GM18520 (cell line): ENCODE measurements at regions not wholly inside any gene's neighbourhood (a gene's known extent, or its start where the extent isn't known, plus 50 kb on each side); places are given as distances from the start of the nearest gene placed in this dataset.

Source experiments
- ATAC-seq: cut with Tn5 transposase; IDR thresholded peaks from one replicate; pipeline ENCODE4 v1.9.1; 2021; ENCODE audit not compliant: unreplicated experiment

DNA sequence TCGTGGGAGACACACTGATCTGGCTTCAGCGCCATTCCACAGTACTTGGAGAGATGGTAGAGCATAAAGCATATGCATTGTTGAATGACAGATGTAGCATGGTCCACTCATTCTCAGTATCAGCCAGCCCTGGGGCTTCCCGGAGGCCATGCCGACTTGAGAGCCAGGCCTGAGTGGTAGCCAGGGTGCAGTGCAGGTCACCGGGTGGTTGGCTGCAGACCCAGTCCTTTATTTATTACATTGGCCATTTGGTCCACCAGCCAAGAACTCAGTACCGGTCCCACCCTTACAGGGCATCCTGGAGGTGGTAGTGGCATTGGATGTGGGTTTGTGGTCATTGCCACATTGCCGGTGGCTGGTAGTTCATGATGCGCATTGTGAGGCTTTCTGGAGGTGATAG lies 121.6 kb upstream of the RTL1 start:
- no peak for ATAC-seq

- ATAC-seq, result no peak
These were observed 122.2 kb upstream of the RTL1 start for GRCh38 chr14:101025696-101026095.

DNA sequence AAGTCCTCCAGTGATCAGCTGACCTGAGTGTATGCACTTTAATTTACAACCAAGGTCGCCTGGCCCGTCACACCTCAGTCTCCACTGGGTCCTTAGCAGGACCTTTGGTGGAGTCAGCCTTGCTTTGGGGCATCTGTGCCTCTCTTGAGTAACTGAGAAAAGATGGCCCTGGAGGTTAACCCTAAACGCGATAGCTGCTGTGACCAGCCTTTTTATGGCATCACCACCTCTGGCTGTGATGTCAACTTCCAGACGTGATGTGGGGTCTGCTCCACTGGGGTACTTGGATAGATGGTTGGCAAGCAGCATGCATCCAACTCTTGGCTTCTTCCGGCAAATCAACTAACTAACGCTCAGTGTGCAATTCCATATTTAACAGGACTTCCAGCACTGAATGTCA lies 122.8 kb upstream of the RTL1 start:
- no peak for ATAC-seq

DNA sequence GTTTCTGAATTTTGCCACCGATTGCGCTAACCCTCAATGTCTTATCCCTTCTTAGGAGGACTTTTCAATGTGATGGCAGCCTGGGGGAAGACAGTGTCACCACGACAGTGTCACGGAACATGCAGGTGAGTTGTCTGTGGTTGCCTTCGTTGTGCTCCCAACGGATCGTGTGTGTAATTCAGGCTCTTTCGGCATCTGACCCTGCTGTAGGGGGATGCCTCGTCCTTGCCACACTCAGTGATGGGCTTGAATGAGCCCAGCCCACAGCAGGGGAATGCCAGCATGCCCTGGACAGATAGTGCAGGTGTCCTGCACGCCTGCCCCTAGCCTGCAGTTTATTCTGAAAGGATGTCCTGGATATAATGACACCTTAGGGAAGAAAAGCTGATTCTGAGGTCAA lies 123.8 kb upstream of the RTL1 start:
- no peak for ATAC-seq

DNA sequence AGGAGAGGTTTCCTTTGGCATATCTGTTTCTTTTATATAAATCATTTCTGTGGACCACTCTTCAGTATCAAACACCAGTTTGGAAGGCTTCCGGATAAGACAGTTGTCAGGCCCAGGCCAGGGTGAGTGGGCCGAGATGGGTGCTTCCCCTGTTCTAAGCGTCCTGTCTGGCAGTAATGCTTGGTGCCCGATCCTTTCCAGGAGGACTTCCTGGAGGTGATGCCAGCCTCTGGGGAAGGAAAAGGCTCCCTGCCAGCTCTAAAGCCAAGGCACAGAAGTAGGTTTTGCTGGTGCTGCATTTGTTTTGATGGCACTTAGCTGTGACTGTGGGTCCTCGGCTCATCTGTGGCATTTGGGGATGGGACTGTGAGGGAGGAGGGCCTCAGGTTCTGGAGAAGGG lies 124.4 kb upstream of the RTL1 start:
- ATAC-seq, result no peak

DNA sequence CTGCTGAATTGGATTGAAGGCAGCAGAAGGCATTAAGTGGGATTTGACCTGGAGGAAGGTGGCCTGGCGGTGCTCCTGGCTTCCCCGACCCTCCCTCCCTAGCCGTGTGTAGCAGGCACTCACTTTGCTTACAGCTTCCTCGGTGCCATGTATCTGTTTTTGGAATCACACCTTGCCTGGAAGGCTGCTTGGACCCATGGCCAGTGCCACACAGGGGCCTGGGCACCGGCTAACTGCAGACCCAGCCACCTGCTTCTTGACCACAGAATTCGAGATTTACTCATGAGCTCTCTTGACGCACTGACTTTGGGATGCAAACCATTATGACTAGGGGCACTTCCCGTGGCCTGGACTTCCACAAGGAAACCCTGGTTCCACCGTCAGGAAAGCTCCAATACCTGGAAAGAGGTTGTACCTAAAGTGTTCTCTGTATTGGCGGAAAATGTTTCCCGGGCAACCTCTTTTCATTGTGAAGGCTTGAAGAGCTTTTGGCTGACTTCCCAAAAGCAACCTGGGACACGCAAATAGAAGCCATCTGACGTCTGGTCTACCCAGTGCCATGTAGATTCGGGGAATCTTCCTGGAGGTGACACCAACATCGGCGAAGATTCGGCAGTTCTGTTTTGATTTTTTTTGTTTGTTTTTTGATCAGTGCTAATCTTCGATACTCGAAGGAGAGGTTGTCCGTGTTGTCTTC lies 125.6 kb upstream of the RTL1 start:
- ATAC-seq, result no peak

DNA sequence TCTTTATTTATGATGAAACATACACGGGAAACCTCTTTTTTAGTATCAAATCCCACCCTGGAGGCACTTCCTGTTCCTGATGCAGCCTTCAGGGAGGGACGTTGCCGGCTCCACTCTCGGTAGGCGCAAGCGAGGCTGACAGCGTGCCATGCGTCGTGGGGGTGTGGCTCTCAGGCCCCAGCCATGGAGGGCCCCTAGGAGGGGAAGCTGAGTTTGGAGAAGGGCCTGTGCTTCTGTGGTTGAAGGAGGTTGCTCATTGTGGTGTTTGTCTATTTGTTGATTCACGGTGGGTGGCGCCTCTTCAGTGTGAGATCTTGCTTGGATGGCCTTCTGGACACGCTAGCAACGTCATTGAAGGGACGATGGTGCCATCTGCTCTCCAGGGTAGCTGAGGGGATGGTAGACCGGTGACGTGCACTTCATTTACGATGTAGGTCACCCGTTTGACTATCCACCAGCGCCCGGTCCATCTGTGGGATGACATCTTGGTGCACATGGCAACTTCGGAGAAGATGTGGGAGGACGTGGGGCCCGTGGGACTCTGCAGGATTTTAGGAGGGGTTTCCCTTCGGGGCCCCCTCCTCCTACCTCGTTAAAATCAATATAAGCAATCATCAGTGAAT lies 126.3 kb upstream of the RTL1 start:
- ATAC-seq, result no peak

DNA sequence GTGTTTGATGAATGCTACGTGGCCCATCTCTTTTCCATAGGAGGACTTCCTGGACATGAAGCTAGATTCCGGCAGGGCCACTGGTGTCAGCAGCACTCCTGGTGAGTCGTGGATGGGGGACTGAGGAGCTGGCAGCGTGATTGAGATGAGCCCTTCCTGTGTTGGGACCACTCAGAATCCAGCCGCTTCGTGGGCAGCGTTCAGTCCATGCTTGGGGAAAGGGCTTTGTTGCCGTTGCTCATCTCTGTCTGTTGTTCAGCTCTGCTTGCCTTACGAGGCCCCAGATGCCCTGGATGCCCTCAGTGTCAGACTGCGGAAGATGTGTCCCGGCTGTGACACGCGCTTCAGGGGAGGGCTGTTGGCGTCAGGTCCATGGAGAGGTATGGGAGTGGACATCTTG lies 127.1 kb upstream of the RTL1 start:
- ATAC-seq, result no peak

- no peak for ATAC-seq
These were observed 127.7 kb upstream of the RTL1 start for GRCh38 chr14:101031186-101031585.

- ATAC-seq, result no peak
These were observed 128.2 kb upstream of the RTL1 start for GRCh38 chr14:101031721-101032120.

- ATAC-seq, result no peak
These were observed 128.9 kb upstream of the RTL1 start for GRCh38 chr14:101032433-101032832.

DNA sequence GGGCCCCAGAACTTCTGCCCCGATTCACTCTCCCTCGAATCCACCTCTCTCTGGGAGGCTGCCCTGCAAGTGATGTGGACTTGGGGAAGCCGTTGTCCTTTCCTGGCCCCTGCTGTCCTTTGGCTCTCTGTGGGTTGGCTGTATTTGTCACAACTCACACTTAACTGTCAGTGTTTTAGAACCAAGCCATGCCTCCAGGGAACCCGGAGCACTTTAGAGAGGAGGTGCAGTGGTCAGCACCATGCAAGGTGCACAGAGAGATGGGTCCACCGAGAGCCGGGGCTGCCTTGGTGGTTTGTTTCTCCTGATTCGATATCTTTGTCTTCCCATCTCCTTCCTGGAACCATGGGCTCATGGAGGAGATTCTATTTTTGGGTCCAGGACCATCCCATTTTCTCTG lies 129.5 kb upstream of the RTL1 start:
- ATAC-seq, result no peak

DNA sequence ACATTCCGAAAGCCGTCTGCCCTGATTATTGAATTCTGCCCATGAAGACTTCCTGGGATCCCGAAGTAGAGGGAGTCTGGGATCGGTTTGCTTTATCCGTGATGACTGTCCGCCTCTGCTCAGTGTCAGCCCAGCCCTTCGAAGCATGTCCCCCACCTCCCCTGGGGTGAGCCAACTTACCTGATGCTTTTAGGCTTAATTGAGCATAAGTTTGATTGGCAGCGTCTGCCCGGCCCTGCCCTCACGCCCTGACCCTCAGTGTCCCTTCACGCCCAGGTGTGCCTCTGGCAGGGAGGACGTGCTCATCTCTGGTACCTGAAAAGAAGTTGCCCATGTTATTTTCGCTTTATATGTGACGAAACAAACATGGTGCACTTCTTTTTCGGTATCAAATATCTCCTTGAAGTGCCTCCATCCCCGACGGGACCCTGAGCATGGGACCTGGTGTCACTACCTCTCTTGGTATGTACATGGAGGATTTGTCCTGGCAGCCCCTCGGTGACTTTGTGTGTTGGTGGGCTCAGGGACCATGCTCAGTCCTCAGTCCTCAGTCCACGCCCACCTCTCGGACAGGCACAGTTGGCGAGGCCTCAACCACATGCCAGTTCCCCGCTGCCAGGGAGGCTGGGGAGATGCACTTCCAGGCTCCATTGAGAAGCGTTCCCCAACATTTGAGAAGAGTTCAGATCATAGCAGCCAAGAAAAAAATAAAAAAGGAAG lies 130.1 kb upstream of the RTL1 start:
- ATAC-seq, result no peak

DNA sequence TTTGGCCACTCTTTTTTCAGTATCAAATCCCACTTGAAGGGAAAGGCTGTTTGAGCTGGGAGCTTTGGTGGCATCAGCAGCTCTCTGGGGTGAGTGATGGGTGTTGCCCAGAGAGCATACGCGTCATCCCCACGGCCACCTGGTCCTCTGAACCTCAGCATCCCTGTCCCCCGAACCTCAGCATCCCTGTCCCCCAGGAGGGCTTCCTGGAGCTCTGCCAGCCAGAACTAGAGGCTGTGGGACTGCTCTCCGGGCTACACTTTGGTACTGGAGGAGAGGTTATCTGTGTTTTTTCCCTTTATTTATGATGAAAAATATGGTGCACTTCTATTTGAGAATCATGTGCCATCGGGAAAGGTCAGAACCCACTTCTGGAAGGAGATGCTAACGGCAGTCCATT lies 131.5 kb upstream of the RTL1 start:
- no peak for ATAC-seq

- no peak for ATAC-seq
These were observed 132.1 kb upstream of the RTL1 start for GRCh38 chr14:101035466-101036225.

DNA sequence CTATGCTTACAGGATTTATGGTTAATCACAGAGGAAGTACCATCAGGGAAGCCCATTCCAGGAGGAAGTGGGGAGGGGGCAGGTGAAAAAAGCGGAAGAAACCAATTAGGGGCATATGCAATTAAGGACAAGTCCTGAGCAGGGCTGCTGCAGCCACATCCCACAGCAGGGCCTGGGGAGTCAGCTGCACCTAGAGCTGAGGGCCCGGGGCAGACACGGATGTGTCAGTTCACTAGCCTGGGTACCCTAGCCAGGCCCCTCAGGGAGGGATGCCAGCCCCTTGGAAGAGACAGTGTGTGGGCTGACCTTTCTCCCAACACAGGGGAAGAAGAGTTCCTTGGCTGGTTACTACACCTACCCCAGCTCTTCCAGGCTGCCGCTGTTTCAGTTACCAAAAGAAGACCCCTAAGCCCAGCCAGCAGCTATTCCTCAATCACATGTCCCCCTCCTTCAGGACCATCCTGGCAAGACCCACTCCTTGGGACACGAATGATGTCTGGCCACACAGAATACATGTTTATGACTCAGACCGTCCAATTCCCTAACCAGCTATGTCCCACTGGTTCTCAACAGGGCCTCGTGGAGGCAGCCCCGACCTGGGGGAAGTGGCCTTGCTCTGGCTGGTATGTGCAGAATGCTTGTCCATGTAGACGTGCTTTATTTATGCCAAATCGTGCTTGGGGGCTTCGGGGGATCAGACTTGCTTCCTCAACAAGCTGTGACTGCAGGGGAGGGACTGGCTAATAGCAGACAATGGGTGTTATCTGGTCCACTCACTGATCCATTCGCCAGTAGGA lies 133.7 kb upstream of the RTL1 start:
- ATAC-seq, result no peak

GRCh38 chr14:101039031-101039754 lies 135.7 kb upstream of the RTL1 start:
- ATAC-seq, result no peak

GRCh38 chr14:101039755-101040138 lies 136.2 kb upstream of the RTL1 start:
- no peak for ATAC-seq

DNA sequence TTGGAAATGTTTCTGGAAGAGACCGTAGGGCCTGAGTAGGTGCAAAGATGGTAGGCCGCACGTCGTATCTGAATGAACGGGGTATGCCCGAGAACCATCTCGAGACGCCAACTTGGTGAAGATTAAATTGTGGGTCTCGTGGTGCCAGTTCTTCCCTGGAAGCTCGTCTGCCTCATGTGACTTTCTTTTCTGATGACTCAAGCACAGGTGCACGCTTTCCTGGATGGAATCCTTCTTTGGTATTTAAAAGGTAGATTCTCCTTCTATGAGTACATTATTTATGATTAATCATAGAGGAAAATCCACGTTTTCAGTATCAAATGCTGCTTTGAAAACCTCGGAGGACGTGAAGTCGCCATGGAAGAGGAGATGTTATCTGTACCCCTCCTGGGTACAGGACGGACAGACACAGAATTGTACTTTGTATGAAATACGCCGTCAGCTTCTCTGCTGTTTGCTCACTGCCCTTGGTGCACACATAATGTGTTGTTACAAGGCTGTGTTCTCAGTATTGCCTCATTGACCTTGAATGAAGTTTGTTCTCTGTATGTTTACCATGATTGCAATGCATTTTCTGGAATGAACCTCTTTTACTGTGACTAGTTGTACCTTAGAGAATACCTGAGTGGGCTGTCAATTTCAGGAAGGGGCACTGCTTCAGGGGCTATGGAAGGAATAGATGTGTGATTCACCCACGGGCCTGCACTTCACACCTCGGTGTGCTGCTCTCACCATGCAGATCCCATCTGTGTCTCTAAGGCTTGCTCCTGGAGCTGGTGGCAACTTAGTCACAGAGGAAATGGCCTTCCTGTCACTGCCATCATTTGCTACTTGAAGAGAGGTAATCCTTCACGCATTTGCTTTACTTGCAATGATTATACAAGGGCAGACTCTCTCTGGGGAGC lies 137.3 kb upstream of the RTL1 start:
- ATAC-seq, result no peak
